ENCODE measurements at regions not wholly inside any gene's neighbourhood (a gene's known extent, or its start where the extent isn't known, plus 50 kb on each side); places are given as distances from the start of the nearest gene placed in this dataset.

DNA sequence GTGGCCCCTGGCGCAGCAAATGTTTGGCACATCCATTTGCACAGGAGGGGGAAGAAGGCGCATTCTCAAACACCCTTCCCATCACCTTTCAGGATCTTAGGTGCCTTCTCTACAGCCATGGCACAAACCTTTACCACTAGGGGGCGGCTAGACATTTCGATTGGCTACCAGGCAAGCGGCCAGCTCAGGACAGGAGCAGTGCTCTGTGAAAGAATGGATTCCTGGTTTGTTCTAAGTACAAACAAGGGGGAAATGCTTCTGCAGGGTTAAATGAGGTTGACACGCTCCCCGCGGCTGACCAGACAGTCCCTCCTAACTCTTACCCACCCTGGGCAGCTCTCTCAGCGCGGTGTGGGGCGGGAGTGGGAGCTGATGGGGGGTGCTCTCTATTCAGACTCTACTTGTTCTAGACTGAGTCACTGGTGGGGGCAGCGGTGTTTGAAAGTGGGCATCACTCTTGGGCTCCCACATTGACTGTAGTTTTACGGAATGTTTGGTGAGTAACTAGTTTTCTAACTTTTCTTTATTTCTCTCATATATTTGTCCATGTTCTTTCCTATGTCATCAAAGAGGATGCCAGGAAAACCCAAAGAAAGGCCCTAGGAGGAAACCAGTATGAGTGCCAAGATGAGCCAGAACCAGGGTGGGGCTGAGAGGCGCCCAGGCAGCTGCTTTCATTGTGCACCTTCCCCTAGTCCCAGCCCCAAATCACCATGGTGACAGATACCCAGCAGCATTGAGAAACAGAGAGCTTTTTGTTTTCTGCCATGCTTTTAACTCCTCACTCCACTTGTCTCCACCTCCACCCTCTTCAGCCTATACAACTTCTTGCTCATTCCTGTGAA is 61.4 kb upstream of the GPR158 start:
- DNase-seq (ENCODE audit: low spot score), result peak; percentile 20

DNA sequence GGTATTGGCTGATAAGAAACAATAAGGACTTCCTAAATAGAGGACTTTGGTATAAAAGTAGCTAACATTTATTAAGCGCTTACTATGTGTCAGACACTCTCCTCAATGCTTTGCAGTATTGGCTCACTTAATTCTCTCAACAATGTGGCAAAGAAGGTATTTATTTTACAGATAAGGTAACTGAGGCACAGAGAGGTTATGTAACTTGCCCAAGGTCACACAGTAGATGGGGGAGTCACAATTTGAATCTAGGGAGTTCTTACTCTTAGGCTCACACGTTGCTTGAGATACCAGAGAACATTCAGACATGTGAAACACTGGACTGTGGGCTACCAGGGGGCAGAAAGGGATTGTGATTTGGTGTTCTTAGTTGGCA is 60.8 kb upstream of the GPR158 start:
- DNase-seq (ENCODE audit: low spot score), result no peak

DNA sequence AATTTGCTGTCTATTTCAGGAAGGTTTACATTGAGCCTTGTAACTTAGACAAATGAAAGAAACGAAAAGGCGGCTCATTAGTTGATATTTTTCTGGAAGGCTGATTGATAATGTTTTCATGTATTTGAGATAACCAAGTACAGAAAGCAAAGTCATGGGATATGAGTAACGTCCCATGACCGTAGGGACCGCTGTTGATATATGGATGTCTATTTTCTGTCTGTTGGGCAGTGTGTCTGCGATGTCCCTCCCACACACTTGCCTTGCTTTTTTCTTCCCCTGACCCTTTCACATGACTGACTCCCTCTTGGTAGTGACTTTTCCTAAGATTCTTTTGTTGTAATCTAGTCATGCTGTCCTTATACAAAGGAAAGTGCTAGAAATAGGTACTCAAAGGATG is 57.0 kb upstream of the GPR158 start:
- DNase-seq (ENCODE audit: low spot score), result no peak

DNA sequence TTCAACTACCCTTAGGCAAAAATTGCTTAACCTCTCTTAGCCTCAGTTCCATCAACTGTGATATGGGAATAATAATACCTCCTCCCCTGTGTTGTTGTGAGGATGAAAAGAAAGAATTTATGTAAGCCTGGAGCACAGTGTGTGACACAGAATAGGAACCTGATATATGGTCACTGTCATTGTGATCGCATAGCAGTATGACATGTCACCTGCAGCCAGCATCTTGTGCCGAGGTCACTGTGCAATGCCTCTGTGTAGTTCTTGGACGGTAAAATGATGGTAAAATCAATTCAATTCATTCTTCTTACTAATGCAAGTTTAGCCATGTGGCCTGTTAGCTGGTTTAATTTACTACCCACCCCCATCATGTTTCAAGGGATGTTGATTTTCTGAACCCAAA is 54.6 kb upstream of the GPR158 start:
- DNase-seq (ENCODE audit: low spot score), result no peak
